ENCODE measurements at regions not wholly inside any gene's neighbourhood (a gene's known extent, or its start where the extent isn't known, plus 50 kb on each side); places are given as distances from the start of the nearest gene placed in this dataset.
A peak's percentile ranks its signal among the peaks of the same experiment; 100 is the strongest.

GRCh38 chr17:34502426-34502825 lies 77.0 kb upstream of the TMEM132E start:
- ATAC-seq = no peak
- TF ChIP-seq CTCF (IDR thresholded peaks at IDR 0.05) = no peak
- H3K36me3 ChIP-seq (ENCODE audit: low read depth) = no peaks in the 10 kb centered on the region
- DNase-seq = no peak
- H3K4me1 ChIP-seq (ENCODE audit: low read depth) = no peaks in the 10 kb centered on the region
- no peaks in the 10 kb centered on the region for H3K9me3 ChIP-seq
- H3K4me3 ChIP-seq = no peak overlapping the region
- intact Hi-C loops (cut with DNase I, micrococcal nuclease) = no loop called here

- H3K4me1 ChIP-seq (ENCODE audit: low read depth) = no peaks in the 10 kb centered on the region
- intact Hi-C loops (cut with DNase I, micrococcal nuclease) = no loop called here
- no peak for ATAC-seq
Observed at GRCh38 chr17:34499576-34499975, 79.8 kb upstream of the TMEM132E start.

GRCh38 chr17:34493917-34494316 lies 85.5 kb upstream of the TMEM132E start:
- no peak for TF ChIP-seq CTCF (IDR thresholded peaks at IDR 0.05)
- no peak for ATAC-seq
- intact Hi-C loops (cut with DNase I, micrococcal nuclease) = no loop called here
- Histone ChIP-seq H3K36me3 (ENCODE audit: low read depth) (no peaks in the 10 kb centered on the region), H3K4me1 (ENCODE audit: low read depth) (no peaks in the 10 kb centered on the region), H3K4me3 (no peak overlapping the region), H3K9me3 (no peaks in the 10 kb centered on the region)
- no peak for DNase-seq

More at GRCh38 chr17:34499576-34499975, 79.8 kb upstream of the TMEM132E start:
- DNase-seq = peak in 1 of 3 donors; percentile 38
- Histone ChIP-seq H3K4me3 (no peak overlapping the region), H3K36me3 (ENCODE audit: low read depth) (no peaks in the 10 kb centered on the region), H3K9me3 (no peaks in the 10 kb centered on the region)
- no peak for TF ChIP-seq CTCF (IDR thresholded peaks at IDR 0.05)

- intact Hi-C loops (cut with DNase I, micrococcal nuclease) = no loop called here
- DNase-seq = no peak
- Histone ChIP-seq H3K9me3 (no peaks in the 10 kb centered on the region), H3K4me3 (no peak overlapping the region), H3K4me1 (ENCODE audit: low read depth) (no peaks in the 10 kb centered on the region), H3K36me3 (ENCODE audit: low read depth) (no peaks in the 10 kb centered on the region)
- TF ChIP-seq CTCF (IDR thresholded peaks at IDR 0.05) = no peak
- ATAC-seq = no peak
Observed at GRCh38 chr17:34487626-34488025, 91.8 kb upstream of the TMEM132E start.

- H3K4me3 ChIP-seq = no peak overlapping the region
- DNase-seq (no peak), ATAC-seq (no peak)
- no peak for TF ChIP-seq CTCF (IDR thresholded peaks at IDR 0.05)
- H3K9me3 ChIP-seq = no peaks in the 10 kb centered on the region
- intact Hi-C loops (cut with DNase I, micrococcal nuclease) = no loop called here
- no peaks in the 10 kb centered on the region for H3K4me1 ChIP-seq (ENCODE audit: low read depth)
- no peaks in the 10 kb centered on the region for H3K36me3 ChIP-seq (ENCODE audit: low read depth)
Observed at GRCh38 chr17:34486761-34487160, 92.6 kb upstream of the TMEM132E start.

GRCh38 chr17:34485999-34486398 lies 93.4 kb upstream of the TMEM132E start:
- no peak overlapping the region for H3K4me3 ChIP-seq
- no peaks in the 10 kb centered on the region for H3K36me3 ChIP-seq (ENCODE audit: low read depth)
- TF ChIP-seq CTCF (IDR thresholded peaks at IDR 0.05) = no peak
- H3K4me1 ChIP-seq (ENCODE audit: low read depth) = no peaks in the 10 kb centered on the region
- ATAC-seq (no peak), DNase-seq (no peak)
- intact Hi-C loops (cut with DNase I, micrococcal nuclease) = no loop called here
- H3K9me3 ChIP-seq = no peaks in the 10 kb centered on the region

All from mucosa of descending colon (tissue), 3 donors.